GM12864 (cell line): ENCODE measurements at regions not wholly inside any gene's neighbourhood (a gene's known extent, or its start where the extent isn't known, plus 50 kb on each side); places are given as distances from the start of the nearest gene placed in this dataset.
"Not testable (repeated sequence)": the region's sequence is repeated elsewhere in the genome, so short reads cannot be mapped to it uniquely, and the experiment has no call there.

Experiments used
- DNase-seq: peaks from one replicate; pipeline ENCODE4 v3.0.0-alpha.2; 2011; ENCODE audit warnings: low read depth
- H3K4me3 ChIP-seq: 2 replicates; pipeline ENCODE4 v1.5.1; 2011; ENCODE audit warnings: mild to moderate bottlenecking, low read depth, low read length, control low read depth
- CTCF ChIP-seq: IDR thresholded peaks from 2 replicates; pipeline ENCODE4 v1.5.1; 2011; ENCODE audit warnings: low read depth, mild to moderate bottlenecking, moderate library complexity, low read length, control low read depth, inconsistent platforms; ENCODE audit errors: missing control alignments

GRCh38 chr5:126280343-126280742, 142.9 kb upstream of the GRAMD2B start:
- no peak overlapping the region for H3K4me3 ChIP-seq
- TF ChIP-seq CTCF, result no peak
- DNase-seq, result no peak

GRCh38 chr5:126280846-126281245, 142.4 kb upstream of the GRAMD2B start:
- TF ChIP-seq CTCF, result no peak
- H3K4me3 ChIP-seq, result no peak overlapping the region
- DNase-seq, result no peak

DNA sequence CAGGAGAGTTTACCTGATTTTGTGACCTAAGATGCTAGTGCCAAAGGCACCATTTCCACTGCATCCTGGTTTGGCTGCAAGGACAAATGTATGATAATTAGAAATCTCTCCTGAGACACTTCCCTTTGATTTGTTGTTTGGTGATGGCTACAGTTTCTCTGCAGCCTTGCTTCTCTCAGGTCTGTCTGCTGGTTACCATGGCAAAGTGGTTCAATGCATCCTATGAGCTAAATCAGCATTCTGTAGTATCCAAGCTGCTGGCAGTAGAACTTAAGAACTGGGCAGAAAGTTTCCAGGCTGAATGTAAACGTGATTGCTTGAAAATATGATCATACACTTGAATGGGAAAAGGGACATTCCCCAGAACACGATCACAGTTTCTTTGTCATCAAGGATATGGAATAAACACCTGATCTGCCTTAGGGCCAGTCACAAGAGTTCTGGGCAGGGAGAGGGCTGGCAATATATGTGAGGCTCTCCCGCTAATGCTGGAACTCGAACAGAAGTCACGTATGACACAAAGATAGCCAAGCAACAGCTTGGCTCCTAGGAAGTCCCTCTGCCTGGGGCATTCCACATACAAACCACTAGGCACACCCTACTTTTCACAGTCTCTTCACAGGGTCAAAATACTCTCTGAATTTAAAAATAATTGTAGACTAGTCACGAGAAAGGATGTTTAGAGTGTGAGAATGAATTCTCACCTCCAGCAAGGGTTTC, 138.1 kb upstream of the GRAMD2B start:
- no peak for DNase-seq
- H3K4me3 ChIP-seq, result no peak overlapping the region
- TF ChIP-seq CTCF, result no peak

GRCh38 chr5:126296121-126296520, 127.1 kb upstream of the GRAMD2B start:
- DNase-seq, H3K4me3 ChIP-seq: not testable (repeated sequence)

- TF ChIP-seq CTCF, result no peak
- H3K4me3 ChIP-seq, result no peak overlapping the region
- no peak for DNase-seq
These were observed 122.9 kb upstream of the GRAMD2B start for GRCh38 chr5:126300293-126300692.

GRCh38 chr5:126301056-126301455, 122.2 kb upstream of the GRAMD2B start:
- DNase-seq, result no peak
- TF ChIP-seq CTCF, result no peak
- no peak overlapping the region for H3K4me3 ChIP-seq

GRCh38 chr5:126309860-126310259, 113.3 kb upstream of the GRAMD2B start:
- no peak overlapping the region for H3K4me3 ChIP-seq
- TF ChIP-seq CTCF, result no peak
- no peak for DNase-seq

DNA sequence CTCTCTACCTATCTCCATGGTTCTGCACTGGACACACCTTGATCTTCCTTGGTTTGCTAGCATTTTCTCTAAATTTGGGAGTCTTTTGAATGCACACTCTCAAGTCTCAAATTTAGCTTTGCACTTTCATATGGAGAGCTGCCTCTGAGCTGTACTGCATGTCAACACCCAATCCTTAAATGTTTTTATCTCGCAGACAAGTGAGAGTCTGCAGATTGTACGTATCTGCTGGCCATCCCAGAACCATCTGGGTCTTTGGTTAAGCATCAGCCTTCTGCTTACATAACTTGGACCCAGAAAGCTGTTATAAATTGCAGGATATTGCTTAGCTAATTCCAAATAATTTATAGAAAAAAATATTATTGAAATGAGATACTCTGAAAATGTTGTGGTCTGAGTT, 111.4 kb upstream of the GRAMD2B start:
- no peak overlapping the region for H3K4me3 ChIP-seq
- TF ChIP-seq CTCF, result no peak
- no peak for DNase-seq
